GM23338 (cell line): ENCODE measurements at regions not wholly inside any gene's neighbourhood (a gene's known extent, or its start where the extent isn't known, plus 50 kb on each side); places are given as distances from the start of the nearest gene placed in this dataset.

ENCODE experiments used
- EZH2phosphoT487 ChIP-seq: fragments of 200-600 bp; sonication (generic); IDR thresholded peaks from one replicate; pipeline ENCODE4 v1.8.1; 2018; ENCODE audit warnings: antibody characterized with exemption; ENCODE audit not compliant: unreplicated experiment
- POLR2AphosphoS5 ChIP-seq: IDR thresholded peaks from 2 replicates; pipeline ENCODE4 v1.6.1; 2016; ENCODE audit warnings: antibody characterized with exemption, low read depth
- STAT1 ChIP-seq: IDR thresholded peaks from one replicate; pipeline ENCODE4 v1.6.1; 2016; ENCODE audit warnings: antibody characterized with exemption; ENCODE audit not compliant: unreplicated experiment
- TF ChIP-seq, protein P1 (sequence below), 2 experiments: fragments of 200-600 bp in 1 of 2; sonication (generic) in 1 of 2; conservative IDR thresholded peaks; 2 replicates each; pipeline versions ENCODE4 v1.5.1 to v1.6.1; 2016 to 2017; ENCODE audit warnings: antibody characterized with exemption in 2 of 2, low read depth in 2 of 2, mild to moderate bottlenecking in 2 of 2, moderate library complexity in 1 of 2

DNA sequence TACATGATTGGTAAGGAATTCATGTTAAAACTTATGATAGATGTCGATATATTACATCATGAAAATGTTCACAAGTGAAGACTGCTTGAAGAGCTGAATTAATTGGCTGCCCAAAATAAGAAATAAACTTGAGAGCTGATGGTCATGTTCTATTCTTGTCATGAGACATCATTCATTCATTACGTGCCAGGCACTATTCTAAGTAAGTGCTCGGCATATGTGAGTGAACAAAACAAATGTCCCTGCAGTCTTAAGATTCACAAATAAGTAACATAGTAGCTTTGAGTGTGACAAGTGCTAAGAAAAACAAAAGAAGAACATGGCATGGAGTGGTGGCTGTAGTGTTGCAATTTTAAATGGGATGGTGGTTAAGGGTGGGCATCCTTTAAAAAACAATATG lies 329.3 kb downstream of the SUCLA2 start:
- no peak for TF ChIP-seq EZH2phosphoT487
- TF ChIP-seq, protein P1, sequence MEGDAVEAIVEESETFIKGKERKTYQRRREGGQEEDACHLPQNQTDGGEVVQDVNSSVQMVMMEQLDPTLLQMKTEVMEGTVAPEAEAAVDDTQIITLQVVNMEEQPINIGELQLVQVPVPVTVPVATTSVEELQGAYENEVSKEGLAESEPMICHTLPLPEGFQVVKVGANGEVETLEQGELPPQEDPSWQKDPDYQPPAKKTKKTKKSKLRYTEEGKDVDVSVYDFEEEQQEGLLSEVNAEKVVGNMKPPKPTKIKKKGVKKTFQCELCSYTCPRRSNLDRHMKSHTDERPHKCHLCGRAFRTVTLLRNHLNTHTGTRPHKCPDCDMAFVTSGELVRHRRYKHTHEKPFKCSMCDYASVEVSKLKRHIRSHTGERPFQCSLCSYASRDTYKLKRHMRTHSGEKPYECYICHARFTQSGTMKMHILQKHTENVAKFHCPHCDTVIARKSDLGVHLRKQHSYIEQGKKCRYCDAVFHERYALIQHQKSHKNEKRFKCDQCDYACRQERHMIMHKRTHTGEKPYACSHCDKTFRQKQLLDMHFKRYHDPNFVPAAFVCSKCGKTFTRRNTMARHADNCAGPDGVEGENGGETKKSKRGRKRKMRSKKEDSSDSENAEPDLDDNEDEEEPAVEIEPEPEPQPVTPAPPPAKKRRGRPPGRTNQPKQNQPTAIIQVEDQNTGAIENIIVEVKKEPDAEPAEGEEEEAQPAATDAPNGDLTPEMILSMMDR (conservative IDR thresholded peaks at IDR 0.05; ENCODE audit: low read depth in 2 of 2), result no peak
- TF ChIP-seq POLR2AphosphoS5, result no peak
- TF ChIP-seq STAT1, result no peak
